NCI-H526 treated with DMSO at 0.1 percent for 48 hours (cell line): ENCODE measurements at regions not wholly inside any gene's neighbourhood (a gene's known extent, or its start where the extent isn't known, plus 50 kb on each side); places are given as distances from the start of the nearest gene placed in this dataset.

Source experiments
- DNase-seq: peaks from one replicate; lab custom pipeline; 2025; lab: John Stamatoyannopoulos, UW

DNA sequence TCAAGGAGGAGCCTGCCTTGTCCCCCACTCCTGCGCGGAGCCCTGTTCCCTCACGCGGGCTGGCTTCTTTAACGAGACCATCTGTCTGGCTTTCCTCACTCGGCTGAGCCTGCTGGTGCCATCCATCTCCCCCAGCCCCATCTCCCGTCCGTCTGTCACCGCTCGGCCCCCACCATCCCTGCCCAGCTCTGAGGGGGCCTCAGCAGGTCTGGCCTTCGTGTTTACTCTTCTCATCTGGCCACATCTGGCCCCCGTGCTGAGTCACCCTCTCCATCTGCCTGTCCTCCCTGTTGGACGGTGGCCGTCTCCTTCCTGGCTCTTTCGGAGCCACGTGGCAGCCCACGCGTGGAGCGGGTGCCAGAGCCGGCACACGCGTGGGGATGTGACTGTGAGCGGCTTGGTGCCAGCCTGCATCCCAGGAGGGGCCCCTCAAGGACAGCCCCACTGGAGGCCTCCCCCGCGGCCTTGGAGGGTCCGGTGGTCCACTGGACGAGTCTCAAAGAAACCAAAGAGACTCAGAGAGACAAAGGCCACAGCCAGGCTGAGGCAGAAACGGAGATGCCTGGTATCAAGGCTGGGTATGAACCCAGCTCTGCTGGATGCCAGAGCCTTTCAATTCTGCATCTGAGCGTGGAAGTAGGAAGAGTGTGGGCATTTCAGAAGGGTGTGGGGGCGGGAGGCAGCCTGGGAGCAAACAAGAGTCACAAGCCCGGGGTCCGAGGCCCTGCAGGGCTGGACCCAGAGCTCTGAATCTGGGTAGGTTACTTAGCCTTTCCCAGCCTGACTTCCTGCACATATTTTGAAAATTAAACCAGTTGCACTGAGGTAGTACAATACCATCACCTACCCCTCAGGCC lies 76.7 kb upstream of the UNC5A start:
- DNase-seq: no peak

DNA sequence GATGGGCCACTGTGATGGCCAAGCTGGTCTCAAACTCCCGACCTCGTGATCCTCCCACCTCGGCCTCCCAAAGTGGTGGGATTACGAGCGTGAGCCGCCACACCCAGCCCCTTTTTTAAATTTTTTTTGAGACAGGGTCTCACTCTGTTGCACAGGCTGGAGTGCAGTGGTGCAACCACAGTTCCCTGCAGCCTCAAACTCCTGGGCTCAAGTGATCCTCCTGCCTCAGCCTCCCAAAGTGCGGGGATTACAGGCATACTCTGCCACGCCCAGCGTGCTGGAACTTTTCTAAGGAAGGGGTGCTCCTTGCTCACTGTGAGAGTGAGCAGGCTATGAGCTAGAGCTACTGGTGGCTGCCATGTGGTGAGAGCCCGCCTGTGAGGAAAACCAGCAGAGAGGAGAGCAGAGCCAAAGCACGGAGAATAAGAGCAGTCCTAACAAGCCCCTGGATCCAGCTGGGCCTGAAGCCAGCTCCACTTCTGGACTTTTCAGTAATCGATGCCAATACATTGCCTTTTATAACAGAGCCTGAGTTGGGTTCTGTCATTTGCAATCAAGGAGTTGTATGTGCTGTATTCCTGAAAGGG lies 75.5 kb upstream of the UNC5A start:
- DNase-seq: no peak

DNA sequence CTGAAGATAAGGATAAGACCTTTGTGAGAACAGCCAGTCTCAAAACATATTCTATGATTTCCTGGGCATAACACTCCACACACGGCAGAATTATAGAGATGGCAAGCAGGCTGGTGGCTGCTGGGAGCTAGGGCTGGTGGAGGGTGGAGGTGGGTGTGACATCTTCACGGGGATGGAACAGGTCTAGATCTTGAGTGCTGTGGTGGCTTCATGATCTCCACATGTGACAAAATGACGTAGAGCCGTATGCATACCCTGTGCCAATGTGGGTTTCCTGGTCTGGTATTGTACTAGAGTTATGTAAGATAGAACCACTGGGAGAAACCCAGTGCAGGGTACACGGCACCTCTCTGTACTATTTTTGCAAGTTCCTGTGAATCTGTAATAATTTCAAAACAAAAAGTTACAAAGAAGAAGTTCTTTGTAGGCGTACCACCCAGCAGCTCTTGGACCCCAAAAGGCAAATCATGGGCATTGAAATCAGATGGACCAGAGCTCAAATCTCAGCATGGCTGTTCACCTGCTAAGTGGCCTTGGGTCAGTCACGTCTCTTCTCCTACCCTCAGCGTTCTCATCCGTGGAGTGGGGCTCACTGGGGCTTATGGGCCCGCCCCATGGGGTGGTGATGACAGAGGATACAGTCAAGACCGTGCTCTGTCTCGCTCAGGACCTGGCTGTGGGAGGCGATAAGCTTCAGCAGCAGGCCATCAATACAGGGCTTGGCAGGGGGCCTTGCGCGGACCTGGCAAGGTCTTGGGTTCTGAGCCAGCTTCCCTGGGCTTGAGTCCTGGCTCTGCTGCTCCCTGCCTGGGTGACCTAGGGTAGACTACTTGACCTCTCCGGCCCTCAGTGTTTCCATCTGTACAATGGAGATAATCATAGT lies 74.7 kb upstream of the UNC5A start:
- DNase-seq: no peak

DNA sequence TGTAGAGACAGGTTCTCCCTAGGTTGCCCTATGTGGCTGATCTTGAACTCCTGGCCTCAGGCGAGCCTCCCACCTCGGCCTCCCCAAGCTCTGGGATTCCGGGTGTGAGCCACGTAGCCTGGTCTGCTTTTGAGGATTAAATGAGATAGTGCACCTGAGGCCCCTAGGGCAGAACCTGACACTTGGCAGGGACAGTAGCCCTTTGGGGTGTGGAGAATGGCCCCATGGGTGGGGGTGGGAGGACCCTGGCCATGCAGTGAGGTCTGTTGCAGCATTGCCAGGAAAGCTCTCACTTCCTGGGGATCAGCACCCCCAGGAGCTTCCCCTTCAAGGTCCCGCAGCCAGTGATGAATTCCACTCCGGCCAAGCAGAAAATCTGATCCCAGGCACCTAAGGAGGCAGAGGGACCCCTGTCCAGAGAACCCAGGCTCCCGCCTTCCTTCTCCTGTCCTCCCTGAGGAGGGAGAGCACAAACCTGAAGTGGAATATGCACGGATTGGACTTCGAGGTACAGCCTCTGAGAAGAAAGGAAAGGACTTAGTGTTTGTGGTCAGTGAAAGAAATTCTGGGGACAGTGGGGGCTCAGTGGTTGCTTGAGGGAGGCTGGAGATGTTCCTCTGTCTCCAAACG lies 73.9 kb upstream of the UNC5A start:
- no peak for DNase-seq

DNA sequence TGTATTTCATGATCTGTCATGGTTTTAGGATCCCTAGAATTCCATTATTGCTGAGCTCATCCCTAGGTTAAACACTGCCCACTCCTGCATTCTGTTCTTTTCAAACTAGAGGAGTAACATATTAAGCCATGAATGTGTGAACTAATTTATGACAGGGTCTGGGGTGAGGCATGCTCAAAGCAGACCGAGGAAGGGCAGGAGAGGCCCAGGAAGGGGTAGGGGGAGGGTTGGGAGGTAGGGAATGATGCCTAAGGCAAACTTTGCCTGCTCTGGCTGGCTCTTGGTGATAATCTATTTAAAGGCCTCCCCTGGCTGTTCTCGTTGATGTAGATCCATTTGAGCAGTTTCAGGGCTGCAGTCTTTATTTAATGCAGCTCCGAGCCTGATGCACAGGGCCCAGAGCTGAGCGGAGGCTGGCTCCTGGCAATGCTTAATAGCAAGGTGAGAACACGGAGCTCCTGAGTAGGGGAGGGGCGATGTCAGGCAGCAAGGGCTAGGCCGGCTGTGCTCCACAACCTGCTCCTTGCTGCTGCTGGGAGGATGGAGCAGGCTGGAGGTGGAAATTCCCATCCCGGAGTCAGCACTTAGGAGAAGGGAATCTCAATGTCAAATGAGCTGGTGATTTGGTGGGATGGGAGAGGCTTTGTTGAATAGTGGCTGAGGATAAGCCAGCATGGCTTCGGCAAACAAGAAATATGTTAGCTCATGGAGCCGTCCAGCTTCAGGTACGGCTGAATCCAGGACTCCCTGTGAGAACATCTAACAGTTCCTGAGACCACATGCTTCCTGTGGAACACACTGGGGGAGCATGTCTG lies 73.2 kb upstream of the UNC5A start:
- DNase-seq: no peak

DNA sequence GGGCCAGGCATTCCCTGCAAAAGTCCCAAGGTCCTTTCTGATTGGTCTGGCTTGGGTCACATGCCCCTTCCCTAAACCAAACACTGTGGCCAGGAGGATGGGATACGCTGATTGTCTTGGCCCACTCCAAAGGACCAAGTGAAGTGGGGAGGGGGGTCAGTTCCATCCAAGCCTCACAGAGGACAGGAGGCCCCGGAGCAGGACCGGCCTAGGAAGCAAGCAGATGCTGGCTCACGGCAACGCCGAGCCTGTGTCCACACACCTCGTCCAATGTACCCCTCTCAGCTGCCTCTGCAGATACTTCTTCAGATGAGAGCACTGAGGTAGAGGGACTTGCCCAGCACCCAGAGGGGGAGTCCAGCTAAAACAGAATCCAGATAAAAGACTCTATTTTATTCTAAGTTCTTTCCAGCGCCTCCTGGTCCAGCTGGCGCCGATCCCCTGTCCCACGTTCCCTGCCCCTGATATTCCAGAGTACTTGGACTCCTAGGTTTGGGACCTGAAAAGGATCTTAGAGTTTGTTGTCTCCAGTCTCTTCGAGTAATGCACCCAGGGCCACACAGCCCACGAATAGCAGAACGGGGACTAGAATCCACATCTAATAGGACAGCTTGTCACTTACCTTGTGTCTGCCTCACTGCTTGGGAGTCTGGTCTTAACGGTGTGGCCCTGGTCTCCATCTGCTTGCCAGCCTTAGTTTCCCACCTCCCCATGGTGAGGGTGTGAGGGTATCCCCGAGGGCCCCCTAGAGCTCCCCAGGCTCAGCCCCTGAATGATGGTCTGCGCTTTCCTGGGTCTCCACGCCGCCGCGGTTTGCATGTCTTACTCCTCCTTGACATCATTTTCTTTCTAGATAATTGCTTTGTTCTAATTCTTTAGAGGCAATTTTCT lies 72.4 kb upstream of the UNC5A start:
- no peak for DNase-seq

DNA sequence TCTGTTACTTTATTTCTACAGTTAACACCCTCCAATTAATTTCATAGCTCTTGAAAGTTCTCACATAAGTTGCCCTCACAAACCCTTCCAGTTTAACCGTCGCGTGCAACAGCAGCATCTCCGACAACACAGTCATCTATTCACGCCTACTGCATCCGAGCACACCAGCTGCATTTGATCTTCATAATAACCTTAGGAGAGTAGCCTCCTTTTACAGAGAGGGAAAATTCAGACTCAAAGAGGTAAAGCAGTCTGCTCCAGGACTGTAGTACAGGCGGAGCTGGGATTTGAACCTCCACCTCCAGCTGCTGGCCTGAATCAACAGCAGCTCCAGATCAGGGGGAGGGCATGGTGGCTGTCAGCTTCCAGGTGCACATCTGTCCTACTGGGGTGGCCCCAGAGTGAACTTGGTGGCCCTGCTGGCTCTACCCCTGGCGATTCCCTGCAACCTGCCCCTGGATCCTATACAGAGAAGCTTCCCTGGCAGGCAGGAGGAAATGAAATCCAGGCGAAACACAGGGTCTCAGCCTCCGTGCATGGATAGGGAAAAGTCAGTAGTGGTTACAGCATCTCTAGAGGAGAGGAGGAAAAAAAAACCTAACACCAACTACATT lies 71.6 kb upstream of the UNC5A start:
- no peak for DNase-seq

DNA sequence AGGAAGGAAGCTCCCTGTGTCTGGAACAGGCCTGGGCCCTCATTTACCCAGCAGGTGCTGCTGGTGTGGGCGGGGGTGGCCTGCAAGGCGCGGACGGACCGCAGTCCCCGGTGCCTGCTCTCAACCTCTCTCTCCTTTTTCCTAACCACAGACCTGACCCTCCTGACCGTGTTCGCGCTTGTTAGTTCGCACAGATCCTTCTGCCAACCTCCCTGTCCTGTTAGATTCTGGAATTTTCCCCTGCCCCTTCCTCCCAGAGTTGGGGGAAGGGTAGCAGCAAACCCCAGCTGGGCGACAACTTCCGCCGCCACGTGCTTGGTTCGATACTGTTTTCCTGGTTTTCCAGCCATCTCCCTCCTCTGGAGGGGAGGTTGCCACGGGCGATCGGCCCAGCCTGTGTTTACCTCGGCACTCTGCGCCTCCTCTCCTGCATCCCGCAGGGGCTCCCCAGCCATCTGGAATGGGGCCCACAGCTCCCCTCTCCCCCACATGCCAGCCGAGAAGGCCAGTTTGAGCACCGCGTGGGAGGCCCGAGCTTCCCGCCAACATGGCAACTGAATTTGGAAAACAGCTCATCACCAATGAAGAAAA lies 70.8 kb upstream of the UNC5A start:
- DNase-seq: no peak

DNA sequence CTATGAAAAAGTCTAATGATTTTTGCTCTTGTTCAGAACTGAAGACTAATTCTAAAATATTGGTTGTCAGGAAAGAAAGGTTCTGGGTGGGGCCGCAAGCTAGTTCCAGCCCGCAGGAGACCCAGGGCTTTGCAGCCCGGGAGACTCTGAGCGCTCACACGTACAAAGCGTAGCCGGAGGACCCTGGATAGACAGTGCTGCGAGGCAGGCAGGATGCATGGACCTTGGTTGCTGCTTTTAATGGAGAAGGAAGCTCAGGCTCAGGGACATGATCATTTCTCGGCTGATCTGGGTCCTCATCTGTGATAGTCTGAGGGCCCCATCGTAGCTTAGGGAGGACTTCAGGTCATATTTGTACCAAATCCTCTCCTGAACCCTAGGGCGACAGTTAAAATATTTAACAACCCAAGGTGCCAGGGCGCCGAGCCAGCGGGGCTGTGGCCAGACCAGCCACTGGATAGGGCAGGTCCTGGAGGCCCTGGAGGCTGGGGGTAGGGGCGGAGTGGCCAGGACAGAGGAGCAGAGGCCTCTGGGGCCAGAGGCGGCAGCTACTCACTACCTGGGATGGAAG lies 70.1 kb upstream of the UNC5A start:
- no peak for DNase-seq

DNA sequence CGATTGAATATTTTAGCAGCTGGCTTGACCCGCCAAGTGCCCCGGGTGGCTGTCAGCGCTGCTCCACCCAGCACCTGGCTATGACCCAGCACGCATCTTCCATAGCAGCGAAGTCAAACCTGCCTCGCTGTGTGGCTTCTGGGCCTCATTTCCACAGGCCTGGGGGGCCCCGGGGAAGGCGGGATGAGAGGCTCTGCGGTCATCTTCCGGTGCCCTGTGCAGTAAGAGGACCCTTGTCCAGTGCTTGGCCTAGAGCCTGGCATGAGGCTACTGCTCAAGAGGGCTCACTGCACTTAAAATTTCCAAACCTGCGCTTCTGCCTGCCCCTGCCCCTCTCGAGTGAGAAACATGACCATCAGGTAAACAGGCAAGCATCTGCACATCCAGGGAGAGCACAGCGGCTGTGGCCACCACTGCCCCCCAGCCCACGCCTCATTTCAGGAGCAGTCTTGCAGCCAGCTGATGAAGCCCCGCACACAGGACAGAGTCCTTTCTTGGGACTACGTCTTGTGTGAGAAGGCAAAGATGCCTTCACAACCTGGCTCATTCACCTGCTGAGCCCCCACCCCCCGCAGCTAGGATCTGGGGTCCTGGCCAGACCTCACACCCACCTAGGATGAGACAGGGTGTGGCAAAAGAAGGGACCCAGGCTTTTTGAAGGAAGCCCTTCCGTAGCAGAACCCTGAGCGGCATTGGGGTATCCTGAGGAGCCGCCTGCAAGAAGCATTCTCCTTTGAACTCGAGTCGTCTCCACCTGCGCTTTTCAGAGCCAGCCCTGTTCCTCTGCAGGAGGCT lies 69.5 kb upstream of the UNC5A start:
- DNase-seq: no peak

DNA sequence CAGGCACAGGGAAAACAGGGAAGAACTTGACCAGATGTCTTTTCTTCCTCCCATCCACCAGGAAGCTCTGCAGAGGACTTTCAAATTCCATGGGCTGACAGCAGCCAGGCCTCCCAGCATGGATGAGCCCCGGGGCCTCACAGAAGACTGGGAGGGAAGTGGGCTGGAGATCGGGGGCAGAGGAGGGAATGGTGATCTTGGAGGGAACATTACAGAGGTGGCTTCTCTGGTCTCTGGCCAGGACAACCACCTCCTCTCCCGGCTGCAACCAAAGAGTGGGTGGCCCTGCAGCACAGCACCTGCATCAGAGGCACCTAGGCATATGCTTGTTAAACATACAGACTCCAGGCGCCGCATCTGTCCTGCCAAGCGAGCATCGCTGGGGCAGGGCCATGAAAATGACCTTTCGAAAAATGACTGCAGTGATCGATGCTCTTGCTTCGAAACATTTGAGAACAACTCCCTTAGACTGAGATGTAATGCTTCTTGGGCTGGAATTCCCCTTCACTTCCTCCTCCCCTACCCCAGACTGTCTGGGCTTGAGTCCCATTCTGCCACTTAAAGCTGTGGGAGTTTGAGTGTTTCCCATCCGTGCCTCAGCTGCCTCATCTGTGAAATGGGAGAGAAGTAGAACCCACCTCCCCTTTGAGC lies 68.7 kb upstream of the UNC5A start:
- no peak for DNase-seq

DNA sequence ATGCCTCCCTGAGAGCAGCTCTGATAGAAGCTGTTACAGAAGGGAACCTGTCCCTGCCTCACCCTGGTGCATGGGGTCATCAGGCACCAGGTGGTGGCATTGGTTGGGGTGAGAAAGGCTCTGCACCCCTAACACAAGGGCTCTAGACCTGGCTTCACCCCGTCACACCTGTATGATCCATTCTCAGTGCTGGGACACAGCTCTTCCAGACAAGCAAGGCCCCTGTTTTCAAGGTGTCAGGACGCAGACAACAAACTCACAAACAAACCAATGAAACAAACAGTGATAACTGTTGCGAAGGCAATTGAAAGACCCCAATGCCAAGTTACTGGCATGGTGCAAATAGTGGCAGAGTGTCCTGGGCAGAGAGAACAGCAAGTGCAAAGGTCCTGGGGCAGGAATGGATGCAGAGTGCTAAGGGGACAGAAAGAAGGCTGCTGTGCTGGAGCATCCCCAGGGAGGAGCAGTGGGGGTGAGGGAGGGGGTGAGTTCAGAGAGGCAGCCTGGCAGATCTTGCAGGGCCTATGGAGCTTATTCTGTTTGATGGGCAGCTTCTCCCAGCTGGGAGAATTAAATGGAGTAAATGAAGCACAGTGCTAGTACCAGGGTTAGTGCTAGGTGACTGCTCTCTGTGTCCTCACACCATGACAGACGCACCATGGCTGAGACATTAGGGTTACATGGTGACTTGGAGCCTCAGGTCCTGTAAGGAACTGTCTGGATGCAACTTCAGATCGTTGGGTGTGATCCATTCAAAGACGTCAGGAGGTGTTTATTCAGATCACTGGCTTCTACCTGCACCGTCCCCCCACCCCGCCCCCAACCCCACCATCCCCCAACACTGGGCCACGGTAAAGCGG lies 67.9 kb upstream of the UNC5A start:
- DNase-seq: no peak

DNA sequence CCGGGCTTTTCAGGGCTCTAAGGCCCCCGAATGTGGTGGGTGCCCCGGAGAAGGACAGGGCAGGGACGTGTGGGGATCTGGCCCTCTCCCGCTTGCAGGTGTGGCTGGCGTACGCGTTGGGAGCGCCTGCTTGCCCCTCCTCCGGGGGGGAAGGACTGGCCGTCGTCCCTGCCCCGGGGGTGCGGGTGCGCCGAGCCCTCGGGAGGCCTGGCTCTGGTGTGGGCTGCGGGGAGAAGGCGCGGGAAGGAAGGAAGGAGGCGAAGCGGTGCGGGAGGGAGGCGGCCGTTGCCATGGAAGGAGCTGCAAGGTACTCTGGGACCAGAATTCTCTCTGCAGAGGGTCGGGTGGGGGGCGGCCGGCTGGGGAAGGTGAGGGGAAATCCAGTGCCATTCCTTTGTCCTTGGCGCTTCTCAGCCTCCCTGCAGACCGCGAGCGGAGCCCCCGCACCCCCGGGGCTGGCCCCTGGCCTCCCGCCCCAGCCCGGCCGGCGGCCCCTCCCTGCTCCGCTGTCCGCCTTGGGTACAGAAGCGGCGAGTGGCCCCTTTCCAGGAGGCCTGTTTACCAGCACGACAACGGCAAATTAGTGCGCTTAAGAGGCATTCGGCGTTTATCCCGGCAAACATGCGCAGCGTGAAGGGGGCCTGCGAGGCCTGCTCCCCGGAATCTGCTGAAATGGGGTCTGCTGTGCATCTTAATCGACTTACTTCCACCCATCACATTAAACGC lies 67.1 kb upstream of the UNC5A start:
- peak; percentile 12 for DNase-seq

DNA sequence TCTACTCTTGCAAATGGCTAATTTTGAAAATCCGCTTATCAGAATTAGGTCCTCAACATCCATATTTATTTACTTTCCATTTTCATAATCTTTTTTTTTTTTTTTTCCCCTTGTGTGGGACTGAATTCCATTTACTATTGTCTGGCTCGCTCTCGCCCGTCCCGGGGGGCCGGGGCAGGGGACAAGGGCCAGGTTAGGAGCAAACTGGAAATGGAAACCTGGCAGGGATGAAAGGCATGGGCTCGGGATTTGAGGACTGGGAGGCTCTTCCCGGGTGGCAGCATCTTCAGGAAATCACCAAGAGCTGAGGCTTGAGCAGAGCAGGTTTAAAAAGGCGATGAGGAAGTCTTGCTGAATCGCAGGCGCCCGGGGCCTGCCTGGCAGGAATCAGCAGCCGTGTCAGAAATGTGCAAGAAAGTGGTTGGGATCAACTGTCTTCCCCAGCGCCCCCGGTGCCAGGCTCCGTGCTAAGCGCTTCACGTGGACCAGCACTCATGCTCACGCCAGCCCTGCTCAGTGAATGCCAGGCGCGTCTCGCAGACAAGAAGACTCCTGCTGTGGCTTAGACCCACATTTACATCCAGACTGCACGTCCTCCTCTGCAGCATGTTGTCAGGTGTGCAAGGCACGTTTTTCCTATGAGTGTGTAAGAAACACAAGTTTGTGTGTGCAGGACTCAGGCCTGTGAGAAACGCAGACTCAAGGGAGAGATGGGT lies 66.3 kb upstream of the UNC5A start:
- no peak for DNase-seq

DNA sequence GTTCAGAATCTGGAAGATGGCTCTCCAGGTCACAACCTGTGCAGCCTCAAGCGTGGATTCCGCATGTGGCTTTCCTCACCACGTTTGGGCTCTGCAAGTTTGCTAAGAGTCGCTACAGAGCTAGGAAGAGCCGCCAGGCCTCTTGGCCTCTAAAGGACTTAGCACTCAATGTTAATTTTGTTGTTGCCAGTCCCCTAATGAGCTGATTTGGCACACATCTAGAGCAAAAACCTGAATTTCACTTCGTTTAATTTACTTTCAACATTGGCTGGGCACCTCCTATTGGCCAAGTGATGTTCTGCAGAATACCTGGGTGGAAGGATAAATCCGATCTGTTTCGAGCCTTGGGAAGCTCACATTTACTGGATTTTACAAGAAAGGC lies 65.8 kb upstream of the UNC5A start:
- DNase-seq: no peak

DNA sequence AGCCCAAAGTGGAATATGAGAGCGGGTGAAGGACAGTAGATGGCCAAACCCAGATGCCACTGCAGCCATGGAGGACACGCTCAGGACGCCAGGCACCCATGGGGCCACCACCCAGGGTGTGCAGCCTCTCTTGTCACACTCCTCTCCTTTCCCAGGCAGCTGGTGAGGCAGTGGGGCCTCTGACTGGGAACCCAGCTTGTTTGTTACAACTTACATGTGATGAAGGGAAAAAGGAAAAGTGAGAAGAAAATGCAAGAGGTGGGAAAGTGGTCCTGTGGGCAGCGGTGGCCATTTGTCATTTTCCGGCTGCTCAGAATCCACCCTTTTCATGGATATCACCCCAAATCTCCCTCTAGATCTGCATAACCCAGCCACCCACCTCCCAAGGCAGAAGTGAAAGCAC lies 62.7 kb upstream of the UNC5A start:
- DNase-seq: no peak
